ENCODE measurements at regions not wholly inside any gene's neighbourhood (a gene's known extent, or its start where the extent isn't known, plus 50 kb on each side); places are given as distances from the start of the nearest gene placed in this dataset.

DNA sequence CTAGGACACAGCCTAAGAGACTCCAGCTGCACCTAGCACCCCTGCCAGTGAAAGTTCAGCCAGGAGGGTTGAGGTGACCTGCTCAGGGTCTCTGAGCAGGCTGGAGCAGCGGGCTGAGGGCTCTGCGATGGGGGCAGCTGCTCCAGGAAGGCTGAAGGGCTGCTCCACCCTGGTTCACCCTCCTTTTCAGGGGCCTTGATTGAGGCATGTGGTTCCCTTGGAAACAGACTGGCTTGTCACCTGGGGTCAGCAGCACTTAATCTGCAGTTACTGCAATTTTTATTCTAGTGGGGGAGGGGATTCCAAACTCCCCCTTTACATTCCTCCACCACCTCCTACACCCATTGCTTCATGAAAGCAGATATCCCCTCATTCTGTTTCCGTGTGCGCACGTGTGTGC is 85.3 kb upstream of the UNC5B start:
- DNase-seq (ENCODE audit: low spot score in 2 of 2), result no peak
- no peak overlapping the region for H3K27ac ChIP-seq
- H3K27me3 ChIP-seq, result no peaks in the 10 kb centered on the region
- H3K9me3 ChIP-seq, result peaks cover 0 to 10% of the 10 kb centered on the region in 2 donors
- TF ChIP-seq, protein P1, sequence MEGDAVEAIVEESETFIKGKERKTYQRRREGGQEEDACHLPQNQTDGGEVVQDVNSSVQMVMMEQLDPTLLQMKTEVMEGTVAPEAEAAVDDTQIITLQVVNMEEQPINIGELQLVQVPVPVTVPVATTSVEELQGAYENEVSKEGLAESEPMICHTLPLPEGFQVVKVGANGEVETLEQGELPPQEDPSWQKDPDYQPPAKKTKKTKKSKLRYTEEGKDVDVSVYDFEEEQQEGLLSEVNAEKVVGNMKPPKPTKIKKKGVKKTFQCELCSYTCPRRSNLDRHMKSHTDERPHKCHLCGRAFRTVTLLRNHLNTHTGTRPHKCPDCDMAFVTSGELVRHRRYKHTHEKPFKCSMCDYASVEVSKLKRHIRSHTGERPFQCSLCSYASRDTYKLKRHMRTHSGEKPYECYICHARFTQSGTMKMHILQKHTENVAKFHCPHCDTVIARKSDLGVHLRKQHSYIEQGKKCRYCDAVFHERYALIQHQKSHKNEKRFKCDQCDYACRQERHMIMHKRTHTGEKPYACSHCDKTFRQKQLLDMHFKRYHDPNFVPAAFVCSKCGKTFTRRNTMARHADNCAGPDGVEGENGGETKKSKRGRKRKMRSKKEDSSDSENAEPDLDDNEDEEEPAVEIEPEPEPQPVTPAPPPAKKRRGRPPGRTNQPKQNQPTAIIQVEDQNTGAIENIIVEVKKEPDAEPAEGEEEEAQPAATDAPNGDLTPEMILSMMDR (IDR thresholded peaks at IDR 0.05), result no peak
- no peak overlapping the region for H3K4me3 ChIP-seq
- H3K4me1 ChIP-seq, result peaks cover 5 to 8% of the 10 kb centered on the region in 2 donors
- H3K36me3 ChIP-seq, result no peaks in the 10 kb centered on the region
- intact Hi-C loops (cut with DNase I), result no loop called here

DNA sequence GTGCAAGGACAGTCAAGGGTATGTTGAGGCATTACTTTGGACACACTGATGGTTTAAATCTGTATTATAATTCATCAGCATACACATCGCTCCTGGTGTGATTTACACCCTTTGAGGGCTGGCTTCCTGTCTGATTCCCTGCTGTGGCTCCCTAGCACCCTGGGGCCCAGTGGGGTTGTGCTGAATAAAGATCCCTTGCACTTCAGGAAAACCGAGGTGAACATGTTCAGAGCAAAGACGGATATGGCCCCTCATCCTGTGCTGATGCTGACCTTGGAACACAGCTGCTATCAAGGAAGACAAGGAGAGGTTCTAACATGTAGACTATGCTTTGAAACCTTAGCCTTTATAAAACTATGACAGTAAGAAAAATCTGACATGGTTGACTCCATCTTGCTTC is 84.6 kb upstream of the UNC5B start:
- Histone ChIP-seq H3K9me3 (peaks cover 0 to 10% of the 10 kb centered on the region in 2 donors), H3K27me3 (no peaks in the 10 kb centered on the region), H3K27ac (no peak overlapping the region), H3K4me3 (no peak overlapping the region), H3K36me3 (no peaks in the 10 kb centered on the region), H3K4me1 (peaks cover 5 to 8% of the 10 kb centered on the region in 2 donors)
- intact Hi-C loops (cut with DNase I), result no loop called here
- DNase-seq (ENCODE audit: low spot score in 2 of 2), result no peak
- TF ChIP-seq, protein P1 (IDR thresholded peaks at IDR 0.05), result no peak

DNA sequence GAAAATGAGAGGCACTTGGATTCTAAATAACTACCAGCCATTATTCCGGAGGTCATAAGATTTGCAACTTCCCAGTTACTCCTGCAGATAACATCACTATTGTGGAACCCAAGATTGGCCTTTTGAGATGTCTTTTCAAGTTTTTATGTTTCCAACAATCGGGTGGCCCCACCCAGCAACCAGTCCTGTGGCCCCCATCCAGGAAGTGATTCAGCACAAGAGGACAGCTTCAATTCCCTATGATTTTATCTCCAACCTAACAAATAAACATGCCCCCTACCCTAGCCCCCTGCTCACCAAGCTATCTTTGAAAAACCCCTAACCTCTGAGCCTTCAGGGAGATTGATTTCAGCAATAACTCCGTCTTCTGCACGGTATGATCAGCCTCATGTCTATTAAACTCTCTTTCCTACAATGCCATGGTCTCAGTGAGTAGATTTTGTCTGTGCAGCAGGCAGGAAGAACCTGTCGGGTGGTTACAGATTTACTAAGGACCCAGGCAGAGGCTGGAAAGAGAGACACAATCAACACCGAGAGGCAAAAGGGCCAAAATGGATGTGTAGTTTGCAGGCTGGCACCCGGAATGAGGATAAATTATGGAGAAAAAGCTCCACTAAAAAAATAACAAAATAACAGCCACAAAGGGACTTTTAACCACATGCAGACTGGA is 83.9 kb upstream of the UNC5B start:
- no peaks in the 10 kb centered on the region for H3K36me3 ChIP-seq
- no peak for DNase-seq (ENCODE audit: low spot score in 2 of 2)
- H3K27me3 ChIP-seq, result no peaks in the 10 kb centered on the region
- peaks cover 5 to 8% of the 10 kb centered on the region in 2 donors for H3K4me1 ChIP-seq
- H3K9me3 ChIP-seq, result peaks cover 0 to 5% of the 10 kb centered on the region in 2 donors
- TF ChIP-seq, protein P1 (IDR thresholded peaks at IDR 0.05), result no peak
- H3K27ac ChIP-seq, result no peak overlapping the region
- H3K4me3 ChIP-seq, result no peak overlapping the region
- intact Hi-C loops (cut with DNase I), result no loop called here

DNA sequence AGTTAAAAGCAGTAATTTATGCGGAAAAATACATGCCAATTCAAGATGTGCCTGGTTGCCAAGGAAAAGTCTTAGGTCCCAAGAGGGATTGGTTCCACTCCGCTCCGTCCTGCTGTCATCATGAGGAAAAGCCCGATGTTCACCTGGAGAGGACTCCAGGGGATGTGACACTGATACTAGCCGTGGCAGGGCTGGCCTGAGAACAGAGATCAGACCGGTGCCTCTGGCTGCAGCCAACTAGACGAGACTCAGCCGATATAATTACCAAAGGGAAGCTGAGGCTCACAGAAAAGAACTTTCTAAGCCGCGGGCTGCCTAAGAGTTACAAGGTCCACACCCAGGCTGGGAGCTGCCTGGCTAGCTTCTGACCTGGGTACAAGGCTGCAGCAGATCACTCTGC is 81.3 kb upstream of the UNC5B start:
- TF ChIP-seq, protein P1 (IDR thresholded peaks at IDR 0.05), result no peak
- H3K4me3 ChIP-seq, result no peak overlapping the region
- no peak for DNase-seq (ENCODE audit: low spot score in 2 of 2)
- peaks cover 5 to 8% of the 10 kb centered on the region in 2 donors for H3K4me1 ChIP-seq
- intact Hi-C loops (cut with DNase I), result no loop called here
- no peaks in the 10 kb centered on the region for H3K27me3 ChIP-seq
- no peak overlapping the region for H3K27ac ChIP-seq
- no peaks in the 10 kb centered on the region for H3K9me3 ChIP-seq
- no peaks in the 10 kb centered on the region for H3K36me3 ChIP-seq

DNA sequence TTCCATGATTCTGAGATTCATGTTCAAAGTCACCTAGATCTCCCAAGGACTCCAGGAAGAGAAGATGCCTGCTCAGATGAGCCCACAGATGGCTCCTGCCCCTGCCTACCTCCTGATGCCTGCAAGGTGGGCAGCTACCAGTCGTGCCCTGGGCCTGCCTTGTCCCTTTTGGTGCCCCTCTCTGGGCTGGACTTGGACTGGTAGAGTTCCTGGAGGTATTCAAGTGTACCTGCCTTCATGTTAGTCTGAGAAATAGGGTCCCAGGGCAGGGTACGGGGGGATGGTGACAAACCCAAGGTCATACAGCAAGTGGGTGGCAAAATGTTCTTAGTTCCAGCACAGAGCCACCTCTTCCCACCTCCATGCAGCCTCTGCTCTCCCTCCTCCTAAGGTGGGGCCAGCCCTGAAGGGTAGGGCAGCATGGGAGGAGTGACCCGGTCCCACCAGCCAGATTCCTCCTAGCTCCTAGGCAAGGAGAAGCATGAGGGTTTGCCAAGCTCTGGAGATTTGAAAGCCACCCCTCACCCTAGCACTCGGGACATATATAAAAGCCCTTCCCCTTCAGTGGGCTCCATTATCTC is 80.8 kb upstream of the UNC5B start:
- peaks cover 5 to 8% of the 10 kb centered on the region in 2 donors for H3K4me1 ChIP-seq

More for the DNA sequence above, 80.8 kb upstream of the UNC5B start:
- Histone ChIP-seq H3K27ac (no peak overlapping the region), H3K9me3 (no peaks in the 10 kb centered on the region), H3K4me3 (no peak overlapping the region), H3K27me3 (no peaks in the 10 kb centered on the region), H3K36me3 (no peaks in the 10 kb centered on the region)
- DNase-seq (ENCODE audit: low spot score in 2 of 2), result no peak
- intact Hi-C loops (cut with DNase I), result no loop called here
- TF ChIP-seq, protein P1 (IDR thresholded peaks at IDR 0.05), result no peak
